Stimulated activated CD4-positive, alpha-beta T cell treated with anti-CD3 and anti-CD28 coated beads, Interleukin-1b, Interleukin-23, amount 100 ng/mL, for 24 hours (primary cell): ENCODE measurements at regions not wholly inside any gene's neighbourhood (a gene's known extent, or its start where the extent isn't known, plus 50 kb on each side); places are given as distances from the start of the nearest gene placed in this dataset.

Experiments
- DNase-seq, 4 experiments: peaks; one replicate each; pipeline ENCODE4 v3.0.0-alpha.2; 2020; ENCODE audit warnings: low read depth in 4 of 4, low spot score in 1 of 4

GRCh38 chr10:10222304-10222841 lies 795.3 kb upstream of the CELF2 start:
- DNase-seq = no peak

GRCh38 chr10:10223131-10223530 lies 794.5 kb upstream of the CELF2 start:
- DNase-seq = no peak

- DNase-seq = no peak
These were observed 792.5 kb upstream of the CELF2 start for GRCh38 chr10:10225136-10225676.

- no peak for DNase-seq
These were observed 784.4 kb upstream of the CELF2 start for GRCh38 chr10:10233229-10233628.

- DNase-seq = no peak
These were observed 782.7 kb upstream of the CELF2 start for GRCh38 chr10:10235003-10235402.

- no peak for DNase-seq
These were observed 770.1 kb upstream of the CELF2 start for GRCh38 chr10:10247585-10247984.

- no peak for DNase-seq
These were observed 760.8 kb upstream of the CELF2 start for GRCh38 chr10:10256860-10257259.

GRCh38 chr10:10259013-10259412 lies 758.7 kb upstream of the CELF2 start:
- DNase-seq = no peak

GRCh38 chr10:10270126-10271050 lies 747.3 kb upstream of the CELF2 start:
- no peak for DNase-seq

GRCh38 chr10:10271639-10272192 lies 746.0 kb upstream of the CELF2 start:
- DNase-seq = no peak

- DNase-seq = no peak
These were observed 744.0 kb upstream of the CELF2 start for GRCh38 chr10:10273661-10274060.

- DNase-seq = no peak
These were observed 737.8 kb upstream of the CELF2 start for GRCh38 chr10:10279906-10280305.

- DNase-seq = no peak
These were observed 725.2 kb upstream of the CELF2 start for GRCh38 chr10:10292501-10292900.

- DNase-seq = no peak
These were observed 724.6 kb upstream of the CELF2 start for GRCh38 chr10:10293041-10293440.

GRCh38 chr10:10293481-10293951 lies 724.2 kb upstream of the CELF2 start:
- no peak for DNase-seq

GRCh38 chr10:10294184-10294880 lies 723.3 kb upstream of the CELF2 start:
- DNase-seq = no peak

- no peak for DNase-seq
These were observed 722.7 kb upstream of the CELF2 start for GRCh38 chr10:10294881-10295529.

GRCh38 chr10:10295537-10295936 lies 722.1 kb upstream of the CELF2 start:
- DNase-seq = no peak

GRCh38 chr10:10302689-10303088 lies 715.0 kb upstream of the CELF2 start:
- no peak for DNase-seq

GRCh38 chr10:10307036-10307435 lies 710.6 kb upstream of the CELF2 start:
- DNase-seq = no peak

GRCh38 chr10:10307551-10307950 lies 710.1 kb upstream of the CELF2 start:
- DNase-seq = no peak
